Common myeloid progenitor, CD34-positive (primary cell): ENCODE measurements at regions not wholly inside any gene's neighbourhood (a gene's known extent, or its start where the extent isn't known, plus 50 kb on each side); places are given as distances from the start of the nearest gene placed in this dataset.
"Not testable (repeated sequence)": the region's sequence is repeated elsewhere in the genome, so short reads cannot be mapped to it uniquely, and the experiment has no call there.

Experiments
- CTCF ChIA-PET: fragments of 350-600 bp; sonication (Branson Sonifier 250); formaldehyde crosslinking; loops from one replicate; lab custom pipeline; 2021; ENCODE audit warnings: antibody characterized with exemption; lab: Charles Lee
- POLR2A ChIA-PET: fragments of 350-600 bp; sonication (Branson Sonifier 250); formaldehyde crosslinking; loops from one replicate; lab custom pipeline; 2021; ENCODE audit warnings: antibody characterized with exemption; lab: Charles Lee
- DNase-seq, 3 donors: peaks; one replicate each; pipeline versions ENCODE4 v3.0.0 to v3.0.0-alpha.2; 2013
- H3K27ac ChIP-seq, 2 experiments: 1 replicate in 1 of 2; 2 replicates in 1 of 2; pipeline ENCODE4 v1.7.0; 2013; ENCODE audit warnings: inconsistent platforms in 2 of 2, low read length in 2 of 2, mild to moderate bottlenecking in 2 of 2, low read depth in 1 of 2, moderate library complexity in 1 of 2; ENCODE audit not compliant: severe bottlenecking in 2 of 2, insufficient read depth in 1 of 2, poor library complexity in 1 of 2
- H3K27me3 ChIP-seq, 5 experiments: replicated peaks in 2 of 5; 1 replicate in 3 of 5; 2 replicates in 2 of 5; pipeline versions ENCODE4 v1.6.1 to v1.7.0; 2013; ENCODE audit warnings: low read length in 4 of 5, mild to moderate bottlenecking in 2 of 5, moderate library complexity in 2 of 5, inconsistent platforms in 1 of 5; ENCODE audit not compliant: insufficient read depth in 5 of 5, control insufficient read depth in 4 of 5
- H3K36me3 ChIP-seq, 4 experiments: 1 replicate in 2 of 4; 2 replicates in 2 of 4; pipeline versions ENCODE4 v1.6.1 to v1.7.0; 2013; ENCODE audit warnings: low read length in 3 of 4, control low read depth in 1 of 4, mild to moderate bottlenecking in 1 of 4; ENCODE audit not compliant: control insufficient read depth in 4 of 4, insufficient read depth in 4 of 4
- H3K4me1 ChIP-seq, 4 experiments: 1 replicate in 3 of 4; 2 replicates in 1 of 4; pipeline versions ENCODE4 v1.6.1 to v1.7.1; 2013; ENCODE audit warnings: low read length in 3 of 4, mild to moderate bottlenecking in 3 of 4, control low read depth in 1 of 4, inconsistent platforms in 1 of 4, moderate library complexity in 1 of 4; ENCODE audit not compliant: control insufficient read depth in 4 of 4, insufficient read depth in 4 of 4; ENCODE audit errors: control extremely low read depth in 1 of 4
- H3K4me3 ChIP-seq, 7 experiments: 1 replicate in 4 of 7; 2 replicates in 3 of 7; pipeline versions ENCODE4 v1.5.1 to v1.7.0; 2013; ENCODE audit warnings: mild to moderate bottlenecking in 7 of 7, low read length in 6 of 7, moderate library complexity in 6 of 7, inconsistent platforms in 2 of 7, low read depth in 2 of 7, control low read depth in 1 of 7; ENCODE audit not compliant: insufficient read depth in 4 of 7, control insufficient read depth in 1 of 7; ENCODE audit errors: extremely low read depth in 1 of 7
- H3K9me3 ChIP-seq, 5 experiments: 1 replicate in 4 of 5; 2 replicates in 1 of 5; pipeline versions ENCODE4 v1.6.1 to v1.7.1; 2013; ENCODE audit warnings: low read length in 4 of 5, mild to moderate bottlenecking in 2 of 5, inconsistent platforms in 1 of 5, low read depth in 1 of 5, moderate library complexity in 1 of 5; ENCODE audit not compliant: control insufficient read depth in 4 of 5, insufficient read depth in 2 of 5; ENCODE audit errors: control extremely low read depth in 1 of 5
- WGBS: methylation state at CpG from one replicate; pipeline ENCODE4 v1.1.5; 2013; ENCODE audit not compliant: insufficient coverage; 5-methylcytosine and 5-hydroxymethylcytosine counted together

- H3K9me3 ChIP-seq, CTCF ChIA-PET, POLR2A ChIA-PET, H3K36me3 ChIP-seq, H3K4me1 ChIP-seq, H3K27me3 ChIP-seq, H3K27ac ChIP-seq, H3K4me3 ChIP-seq, DNase-seq: not testable (repeated sequence)
- 93% methylated on average over 16 of the region's 21 CpGs for WGBS
Observed at GRCh38 chr7:109905368-109906065, 1185.4 kb upstream of the LRRN3 start.

GRCh38 chr7:109915670-109916069 is 1175.3 kb upstream of the LRRN3 start:
- POLR2A ChIA-PET = no interaction called here
- H3K27me3 ChIP-seq = no peaks in the 10 kb centered on the region
- DNase-seq = no peak
- no CpG with 5 or more reads among the region's 3 CpGs for WGBS
- H3K9me3 ChIP-seq = peaks cover 0 to 2% (median 0%) of the 10 kb centered on the region in 5 experiments
- no peaks in the 10 kb centered on the region for H3K36me3 ChIP-seq
- no peak overlapping the region for H3K4me3 ChIP-seq
- CTCF ChIA-PET = no interaction called here
- no peak overlapping the region for H3K27ac ChIP-seq
- H3K4me1 ChIP-seq = no peaks in the 10 kb centered on the region

GRCh38 chr7:109926738-109927137 is 1164.2 kb upstream of the LRRN3 start:
- Histone ChIP-seq H3K9me3 (no peaks in the 10 kb centered on the region), H3K4me1 (no peaks in the 10 kb centered on the region), H3K4me3 (no peak overlapping the region), H3K36me3 (no peaks in the 10 kb centered on the region), H3K27ac (no peak overlapping the region), H3K27me3 (no peaks in the 10 kb centered on the region)
- 75% methylated on average over 2 of the region's 2 CpGs for WGBS
- CTCF ChIA-PET = no interaction called here
- DNase-seq = no peak
- POLR2A ChIA-PET = no interaction called here

GRCh38 chr7:109930049-109930448 is 1160.9 kb upstream of the LRRN3 start:
- 86% methylated on average over 3 of the region's 3 CpGs for WGBS
- CTCF ChIA-PET = no interaction called here
- H3K36me3 ChIP-seq = no peaks in the 10 kb centered on the region
- H3K27ac ChIP-seq = no peak overlapping the region
- H3K9me3 ChIP-seq = no peaks in the 10 kb centered on the region
- H3K27me3 ChIP-seq = no peaks in the 10 kb centered on the region
- POLR2A ChIA-PET = no interaction called here
- H3K4me3 ChIP-seq = no peak overlapping the region
- DNase-seq = no peak
- H3K4me1 ChIP-seq = no peaks in the 10 kb centered on the region

- CTCF ChIA-PET = no interaction called here
- POLR2A ChIA-PET = no interaction called here
- DNase-seq = no peak
- no peak overlapping the region for H3K4me3 ChIP-seq
- H3K9me3 ChIP-seq = peaks cover 0 to 3% (median 0%) of the 10 kb centered on the region in 5 experiments
- H3K36me3 ChIP-seq = no peaks in the 10 kb centered on the region
- no peaks in the 10 kb centered on the region for H3K4me1 ChIP-seq
- H3K27me3 ChIP-seq = no peaks in the 10 kb centered on the region
- H3K27ac ChIP-seq = no peak overlapping the region
- whole genome bisulfite sequencing = 82% methylated on average over 1 of the region's 2 CpGs
Observed at GRCh38 chr7:109939207-109939606, 1151.7 kb upstream of the LRRN3 start.

GRCh38 chr7:109945820-109946518 is 1145.0 kb upstream of the LRRN3 start:
- POLR2A ChIA-PET = no interaction called here
- DNase-seq = no peak
- Histone ChIP-seq H3K4me3 (no peak overlapping the region), H3K9me3 (peaks cover 0 to 1% (median 0%) of the 10 kb centered on the region in 5 experiments), H3K27ac (no peak overlapping the region), H3K27me3 (no peaks in the 10 kb centered on the region), H3K4me1 (no peaks in the 10 kb centered on the region), H3K36me3 (no peaks in the 10 kb centered on the region)
- CTCF ChIA-PET = no interaction called here
- 92% methylated on average over 2 of the region's 4 CpGs for WGBS

- H3K36me3 ChIP-seq = no peaks in the 10 kb centered on the region
- no peak for DNase-seq
- WGBS = 95% methylated on average over 2 of the region's 2 CpGs
- H3K27ac ChIP-seq = no peak overlapping the region
- POLR2A ChIA-PET = no interaction called here
- no peak overlapping the region for H3K4me3 ChIP-seq
- H3K9me3 ChIP-seq = no peaks in the 10 kb centered on the region
- no peaks in the 10 kb centered on the region for H3K4me1 ChIP-seq
- no peaks in the 10 kb centered on the region for H3K27me3 ChIP-seq
- CTCF ChIA-PET = no interaction called here
Observed at GRCh38 chr7:109950256-109950655, 1140.7 kb upstream of the LRRN3 start.
